Lung (tissue), 11 donors: ENCODE measurements at regions not wholly inside any gene's neighbourhood (a gene's known extent, or its start where the extent isn't known, plus 50 kb on each side); places are given as distances from the start of the nearest gene placed in this dataset.
"Not testable (repeated sequence)": the region's sequence is repeated elsewhere in the genome, so short reads cannot be mapped to it uniquely, and the experiment has no call there.

Experiments
- ATAC-seq: fragments of 200-7000 bp; cut with Tn5 transposase; one replicate; pipeline ENCODE4 v1.9.1; 2020; ENCODE audit warnings: moderate number of reproducible peaks; ENCODE audit not compliant: insufficient read depth, low FRiP score
- DNase-seq, 3 donors: peaks; one replicate each; pipeline ENCODE4 v3.0.0-alpha.2; 2013 to 2017
- H3K27ac ChIP-seq, 2 donors: one replicate each; pipeline ENCODE4 v1.5.1; 2013; ENCODE audit warnings: mild to moderate bottlenecking in 2 of 2, moderate library complexity in 2 of 2, control low read depth in 1 of 2, inconsistent platforms in 1 of 2, low read depth in 1 of 2, low read length in 1 of 2
- H3K27me3 ChIP-seq, 3 donors: one replicate each; pipeline ENCODE4 v1.5.1; 2013; ENCODE audit warnings: low read length in 2 of 3; ENCODE audit not compliant: control insufficient read depth in 3 of 3, insufficient read depth in 3 of 3
- H3K36me3 ChIP-seq, 4 donors: one replicate each; pipeline ENCODE4 v1.5.1; 2013; ENCODE audit warnings: low read length in 4 of 4, mild to moderate bottlenecking in 1 of 4, moderate library complexity in 1 of 4; ENCODE audit not compliant: control insufficient read depth in 4 of 4, insufficient read depth in 4 of 4
- H3K4me1 ChIP-seq, 5 donors: one replicate each; pipeline ENCODE4 v1.5.1; 2013; ENCODE audit warnings: low read length in 5 of 5, mild to moderate bottlenecking in 2 of 5, moderate library complexity in 1 of 5; ENCODE audit not compliant: control insufficient read depth in 5 of 5, insufficient read depth in 5 of 5
- H3K4me3 ChIP-seq: one replicate; pipeline ENCODE4 v1.5.1; 2013; ENCODE audit warnings: mild to moderate bottlenecking, control low read depth, moderate library complexity
- H3K9ac ChIP-seq, 2 donors: one replicate each; pipeline ENCODE4 v1.5.1; 2013; ENCODE audit warnings: low read length in 2 of 2, control low read depth in 1 of 2; ENCODE audit not compliant: insufficient read depth in 1 of 2
- H3K9me3 ChIP-seq, 4 donors: one replicate each; pipeline ENCODE4 v1.5.1; 2013; ENCODE audit warnings: low read length in 3 of 4, mild to moderate bottlenecking in 1 of 4, moderate library complexity in 1 of 4; ENCODE audit not compliant: control insufficient read depth in 4 of 4, insufficient read depth in 3 of 4
- WGBS, 2 donors: extraction: QIAGEN DNeasy Blood & Tissue Kit; methylation state at CpG; one replicate each; pipeline ENCODE4 v1.1.7; 2013; 5-methylcytosine and 5-hydroxymethylcytosine counted together
- TF ChIP-seq, protein P1 (sequence below): IDR thresholded peaks from 2 replicates; pipeline ENCODE4 v1.5.1; 2012; ENCODE audit warnings: mild to moderate bottlenecking; ENCODE audit errors: control extremely low read depth, extremely low read depth
- donor health status: control.
- donor health status: control.
- donor health status: Bipolar disorder and iron deficiency.
- donor health status: healthy.
- donor health status: DM: yes; HTN: yes; CAD: no.

- 83 to 97% methylated on average over 1 of the region's 1 CpG for WGBS, 2 donors
- H3K27me3 ChIP-seq, result no peaks in the 10 kb centered on the region
- no peaks in the 10 kb centered on the region for H3K4me1 ChIP-seq
- DNase-seq (no peak), ATAC-seq (no peak)
- TF ChIP-seq, protein P1, sequence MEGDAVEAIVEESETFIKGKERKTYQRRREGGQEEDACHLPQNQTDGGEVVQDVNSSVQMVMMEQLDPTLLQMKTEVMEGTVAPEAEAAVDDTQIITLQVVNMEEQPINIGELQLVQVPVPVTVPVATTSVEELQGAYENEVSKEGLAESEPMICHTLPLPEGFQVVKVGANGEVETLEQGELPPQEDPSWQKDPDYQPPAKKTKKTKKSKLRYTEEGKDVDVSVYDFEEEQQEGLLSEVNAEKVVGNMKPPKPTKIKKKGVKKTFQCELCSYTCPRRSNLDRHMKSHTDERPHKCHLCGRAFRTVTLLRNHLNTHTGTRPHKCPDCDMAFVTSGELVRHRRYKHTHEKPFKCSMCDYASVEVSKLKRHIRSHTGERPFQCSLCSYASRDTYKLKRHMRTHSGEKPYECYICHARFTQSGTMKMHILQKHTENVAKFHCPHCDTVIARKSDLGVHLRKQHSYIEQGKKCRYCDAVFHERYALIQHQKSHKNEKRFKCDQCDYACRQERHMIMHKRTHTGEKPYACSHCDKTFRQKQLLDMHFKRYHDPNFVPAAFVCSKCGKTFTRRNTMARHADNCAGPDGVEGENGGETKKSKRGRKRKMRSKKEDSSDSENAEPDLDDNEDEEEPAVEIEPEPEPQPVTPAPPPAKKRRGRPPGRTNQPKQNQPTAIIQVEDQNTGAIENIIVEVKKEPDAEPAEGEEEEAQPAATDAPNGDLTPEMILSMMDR, result no peak
- H3K9me3 ChIP-seq, result no peaks in the 10 kb centered on the region
- no peak overlapping the region for H3K9ac ChIP-seq
- H3K27ac ChIP-seq, result no peak overlapping the region
- no peak overlapping the region for H3K4me3 ChIP-seq
- no peaks in the 10 kb centered on the region for H3K36me3 ChIP-seq
Observed at GRCh38 chr2:146541896-146542295, 1302.9 kb upstream of the ACVR2A start.

DNA sequence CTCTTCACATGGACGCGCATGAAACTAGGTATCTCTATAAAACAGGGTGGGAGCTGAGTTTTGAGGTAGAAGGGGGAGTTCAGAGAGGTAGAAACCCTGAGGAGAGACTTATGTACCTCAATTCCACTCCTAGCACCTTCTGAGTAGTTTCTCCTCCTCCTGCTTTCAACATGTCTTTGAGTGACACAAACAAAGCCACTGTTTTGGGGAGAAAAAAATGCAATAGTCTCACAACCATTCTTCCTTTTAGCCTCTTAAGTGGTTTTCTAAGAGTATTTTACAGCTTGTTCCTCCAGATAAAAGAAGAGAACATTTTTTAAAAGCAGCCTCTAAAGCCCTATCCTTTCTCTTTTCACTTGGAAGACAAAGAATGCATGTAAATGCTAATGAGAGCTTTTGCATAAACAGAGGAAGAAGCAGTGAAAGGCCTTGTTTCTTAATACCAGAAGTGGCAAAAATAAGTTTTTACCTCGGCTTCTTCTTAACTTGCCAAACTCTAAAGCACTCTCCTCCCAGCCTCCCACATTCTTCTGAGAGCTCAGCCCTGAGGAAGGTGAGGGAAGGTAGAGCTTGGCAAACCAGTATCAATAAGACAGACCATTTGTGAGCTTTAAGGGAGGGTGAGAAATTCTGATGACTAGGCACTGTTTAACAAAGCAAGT lies 1304.4 kb upstream of the ACVR2A start:
- ATAC-seq, result no peak
- H3K9me3 ChIP-seq, result no peaks in the 10 kb centered on the region
- no peaks in the 10 kb centered on the region for H3K36me3 ChIP-seq
- H3K4me3 ChIP-seq, result no peak overlapping the region
- H3K27ac ChIP-seq, result no peak overlapping the region
- no peak overlapping the region for H3K9ac ChIP-seq
- TF ChIP-seq, protein P1, result no peak
- WGBS, 2 donors, result 60 to 76% methylated on average over 3 of the region's 3 CpGs
- DNase-seq, result no peak
- no peaks in the 10 kb centered on the region for H3K4me1 ChIP-seq
- H3K27me3 ChIP-seq, result no peaks in the 10 kb centered on the region

DNA sequence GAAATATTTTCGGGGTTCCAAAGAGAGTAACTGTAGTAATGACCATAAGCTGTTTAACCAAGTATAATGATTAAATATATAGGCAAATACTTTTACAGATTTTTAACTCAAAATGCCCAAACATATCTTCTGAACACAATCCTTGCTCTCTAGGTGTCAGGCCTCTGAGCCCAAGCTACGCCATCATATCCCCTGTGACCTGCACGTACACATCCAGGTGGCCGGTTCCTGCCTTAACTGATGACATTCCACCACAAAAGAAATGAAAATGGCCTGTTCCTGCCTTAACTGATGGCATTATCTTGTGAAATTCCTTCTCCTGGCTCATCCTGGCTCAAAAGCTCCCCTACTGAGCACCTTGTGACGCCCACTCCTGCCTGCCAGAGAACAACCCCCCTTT lies 1305.1 kb upstream of the ACVR2A start:
- not testable (repeated sequence) for ATAC-seq, H3K4me3 ChIP-seq, H3K27me3 ChIP-seq, DNase-seq, H3K9me3 ChIP-seq, H3K4me1 ChIP-seq, H3K27ac ChIP-seq, H3K36me3 ChIP-seq, H3K9ac ChIP-seq
- WGBS, 2 donors, result 90 to 91% methylated on average over 5 of the region's 5 CpGs

- Histone ChIP-seq H3K9ac (no peak overlapping the region), H3K4me1 (no peaks in the 10 kb centered on the region), H3K36me3 (no peaks in the 10 kb centered on the region), H3K27me3 (no peaks in the 10 kb centered on the region), H3K4me3 (no peak overlapping the region), H3K9me3 (peaks cover 0 to 2% (median 0%) of the 10 kb centered on the region in 4 donors), H3K27ac (no peak overlapping the region)
- ATAC-seq, result no peak
- WGBS, 2 donors, result 97% methylated on average over 2 of the region's 2 CpGs
- TF ChIP-seq, protein P1, result no peak
- DNase-seq, result no peak
Observed at GRCh38 chr2:146537477-146537876, 1307.4 kb upstream of the ACVR2A start.
